ENCODE measurements at regions not wholly inside any gene's neighbourhood (a gene's known extent, or its start where the extent isn't known, plus 50 kb on each side); places are given as distances from the start of the nearest gene placed in this dataset.
A peak's percentile ranks its signal among the peaks of the same experiment; 100 is the strongest.

DNA sequence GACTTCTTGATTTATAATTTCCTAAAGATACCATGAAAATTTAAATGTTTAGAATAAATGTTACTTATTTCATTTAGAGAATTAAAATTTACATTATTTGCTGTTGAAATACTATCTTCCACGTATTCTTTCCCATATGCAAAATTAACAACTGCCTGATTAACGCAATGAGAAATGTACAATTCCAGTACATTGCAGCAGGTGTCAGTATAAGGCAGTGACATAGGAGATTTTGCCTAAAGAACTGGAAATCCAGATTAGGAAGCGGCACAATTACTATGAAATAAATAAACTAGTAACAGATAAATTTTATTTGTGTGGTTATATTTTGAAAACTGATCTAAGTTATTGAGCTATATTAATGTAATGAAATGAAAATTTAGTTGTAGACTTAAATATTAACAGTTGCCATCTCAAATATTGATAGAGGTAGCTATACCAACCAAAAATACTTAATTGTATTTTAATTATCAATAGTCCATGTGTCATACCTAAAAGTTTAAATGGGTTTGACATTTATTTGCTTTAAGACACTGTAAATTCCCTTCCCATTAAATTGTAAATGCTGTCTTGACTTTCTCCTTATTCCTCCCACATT, 300.2 kb downstream of the UTRN start:
- Mint-ChIP-seq H3K4me3 (peak overlapping the region; percentile 46), H3K27ac (0 out of 2 replicates have a peak overlapping the region, but pooled peaks have one; percentile 77), H3K36me3 (peaks cover 14% of the 10 kb centered on the region; the same call in 1 of the 2 replicates), H3K27me3 (ENCODE audit: low read depth) (no peaks in the 10 kb centered on the region), H3K4me1 (peaks cover 58% of the 10 kb centered on the region), H3K9me3 (no peaks in the 10 kb centered on the region)
- TF ChIP-seq, protein P1, sequence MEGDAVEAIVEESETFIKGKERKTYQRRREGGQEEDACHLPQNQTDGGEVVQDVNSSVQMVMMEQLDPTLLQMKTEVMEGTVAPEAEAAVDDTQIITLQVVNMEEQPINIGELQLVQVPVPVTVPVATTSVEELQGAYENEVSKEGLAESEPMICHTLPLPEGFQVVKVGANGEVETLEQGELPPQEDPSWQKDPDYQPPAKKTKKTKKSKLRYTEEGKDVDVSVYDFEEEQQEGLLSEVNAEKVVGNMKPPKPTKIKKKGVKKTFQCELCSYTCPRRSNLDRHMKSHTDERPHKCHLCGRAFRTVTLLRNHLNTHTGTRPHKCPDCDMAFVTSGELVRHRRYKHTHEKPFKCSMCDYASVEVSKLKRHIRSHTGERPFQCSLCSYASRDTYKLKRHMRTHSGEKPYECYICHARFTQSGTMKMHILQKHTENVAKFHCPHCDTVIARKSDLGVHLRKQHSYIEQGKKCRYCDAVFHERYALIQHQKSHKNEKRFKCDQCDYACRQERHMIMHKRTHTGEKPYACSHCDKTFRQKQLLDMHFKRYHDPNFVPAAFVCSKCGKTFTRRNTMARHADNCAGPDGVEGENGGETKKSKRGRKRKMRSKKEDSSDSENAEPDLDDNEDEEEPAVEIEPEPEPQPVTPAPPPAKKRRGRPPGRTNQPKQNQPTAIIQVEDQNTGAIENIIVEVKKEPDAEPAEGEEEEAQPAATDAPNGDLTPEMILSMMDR (IDR thresholded peaks at IDR 0.05), result peak; percentile 64
- no peak for TF ChIP-seq SP1 (CRISPR knock-in tag; conservative IDR thresholded peaks at IDR 0.05)
- ChIA-PET POLR2A (no interaction called here), CTCF (interaction anchor here (0.6 to 1.9 kb wide), 6 partner anchors 11 to 300 kb away, joined by 3 to 12 read pairs (median 4); no protein-coding TSS in a partner anchor)
- DNase-seq (ENCODE audit: low spot score) (no peak), ATAC-seq (no peak)

DNA sequence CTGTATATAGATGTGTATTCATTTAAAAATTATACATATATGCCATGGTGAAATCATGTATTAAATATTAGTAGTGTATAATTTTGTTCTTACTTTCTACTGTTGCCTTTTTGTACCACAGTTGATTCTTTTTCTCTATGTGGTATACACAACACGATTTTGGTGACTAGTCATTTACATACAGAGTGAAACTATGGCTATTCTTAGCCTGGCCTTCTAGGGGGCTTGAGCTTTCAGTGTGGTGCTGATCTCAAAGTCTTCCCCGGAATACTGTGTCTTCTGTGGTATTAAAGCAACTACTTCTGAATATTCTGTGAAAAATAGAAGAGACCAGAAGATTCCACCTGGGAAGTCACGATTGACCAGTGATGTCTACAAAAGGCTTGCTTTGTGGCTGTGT, 301.9 kb downstream of the UTRN start:
- DNase-seq (ENCODE audit: low spot score), result no peak
- Mint-ChIP-seq H3K27ac (peak overlapping the region; percentile 79), H3K4me1 (peaks cover 61% of the 10 kb centered on the region)

DNA sequence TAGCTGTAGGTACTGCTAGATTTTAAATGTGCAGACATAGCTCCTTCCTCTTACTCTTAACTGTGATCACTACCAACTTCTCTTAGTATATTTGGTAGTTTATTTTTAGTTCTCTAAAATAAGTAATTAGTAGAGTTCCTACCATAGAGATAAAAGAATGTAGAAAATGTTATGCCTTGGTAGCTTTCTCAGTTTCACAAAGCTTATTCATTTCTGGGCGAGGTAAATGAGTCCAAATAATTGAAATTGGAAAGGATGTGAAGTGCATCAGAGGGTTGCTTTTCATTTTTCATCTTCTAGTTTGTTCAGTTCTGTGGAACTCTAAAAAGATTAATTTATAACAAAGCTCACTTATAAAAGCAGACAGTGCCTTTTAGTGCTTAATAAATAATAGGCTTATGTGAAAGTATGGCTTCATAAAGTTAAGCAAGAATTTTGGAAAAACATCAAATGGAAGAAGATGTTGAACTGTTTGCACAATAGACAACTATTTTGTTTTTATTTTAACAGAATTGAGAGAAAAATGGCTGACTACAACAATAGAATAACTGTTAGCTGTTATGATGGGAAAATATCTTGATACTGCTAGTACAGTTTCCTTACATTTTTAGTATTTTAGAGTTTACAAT, 303.7 kb downstream of the UTRN start:
- ATAC-seq (no peak), DNase-seq (ENCODE audit: low spot score) (no peak)
- CTCF ChIA-PET, result interaction anchor here (0.6 to 1.6 kb wide), 3 partner anchors 177 to 487 kb away, joined by 3 to 6 read pairs (median 3); no protein-coding TSS in a partner anchor
- POLR2A ChIA-PET, result no interaction called here
- Mint-ChIP-seq H3K27me3 (ENCODE audit: low read depth) (no peaks in the 10 kb centered on the region), H3K9me3 (peaks cover 7% of the 10 kb centered on the region), H3K27ac (no peak overlapping the region), H3K36me3 (peaks cover 27% of the 10 kb centered on the region), H3K4me1 (peaks cover 46% of the 10 kb centered on the region), H3K4me3 (no peak overlapping the region)
- TF ChIP-seq, protein P2, sequence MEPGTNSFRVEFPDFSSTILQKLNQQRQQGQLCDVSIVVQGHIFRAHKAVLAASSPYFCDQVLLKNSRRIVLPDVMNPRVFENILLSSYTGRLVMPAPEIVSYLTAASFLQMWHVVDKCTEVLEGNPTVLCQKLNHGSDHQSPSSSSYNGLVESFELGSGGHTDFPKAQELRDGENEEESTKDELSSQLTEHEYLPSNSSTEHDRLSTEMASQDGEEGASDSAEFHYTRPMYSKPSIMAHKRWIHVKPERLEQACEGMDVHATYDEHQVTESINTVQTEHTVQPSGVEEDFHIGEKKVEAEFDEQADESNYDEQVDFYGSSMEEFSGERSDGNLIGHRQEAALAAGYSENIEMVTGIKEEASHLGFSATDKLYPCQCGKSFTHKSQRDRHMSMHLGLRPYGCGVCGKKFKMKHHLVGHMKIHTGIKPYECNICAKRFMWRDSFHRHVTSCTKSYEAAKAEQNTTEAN (CRISPR knock-in tag; IDR thresholded peaks at IDR 0.05), result no peak
- TF ChIP-seq TCF7 (CRISPR knock-in tag; IDR thresholded peaks at IDR 0.05; ENCODE audit: low read depth) (no peak), SP1 (CRISPR knock-in tag; conservative IDR thresholded peaks at IDR 0.05) (no peak), ZNF396 (CRISPR knock-in tag; IDR thresholded peaks at IDR 0.05; ENCODE audit: borderline replicate concordance) (no peak), SMAD4 (CRISPR knock-in tag; IDR thresholded peaks at IDR 0.05) (no peak), ZNF138 (CRISPR knock-in tag; conservative IDR thresholded peaks at IDR 0.05) (no peak), ZNF121 (CRISPR knock-in tag; IDR thresholded peaks at IDR 0.05) (no peak), ZNF263 (CRISPR knock-in tag; IDR thresholded peaks at IDR 0.05; ENCODE audit: low read depth) (no peak), MXD4 (CRISPR knock-in tag; IDR thresholded peaks at IDR 0.05; ENCODE audit: borderline replicate concordance) (no peak)
- TF ChIP-seq, protein P3, sequence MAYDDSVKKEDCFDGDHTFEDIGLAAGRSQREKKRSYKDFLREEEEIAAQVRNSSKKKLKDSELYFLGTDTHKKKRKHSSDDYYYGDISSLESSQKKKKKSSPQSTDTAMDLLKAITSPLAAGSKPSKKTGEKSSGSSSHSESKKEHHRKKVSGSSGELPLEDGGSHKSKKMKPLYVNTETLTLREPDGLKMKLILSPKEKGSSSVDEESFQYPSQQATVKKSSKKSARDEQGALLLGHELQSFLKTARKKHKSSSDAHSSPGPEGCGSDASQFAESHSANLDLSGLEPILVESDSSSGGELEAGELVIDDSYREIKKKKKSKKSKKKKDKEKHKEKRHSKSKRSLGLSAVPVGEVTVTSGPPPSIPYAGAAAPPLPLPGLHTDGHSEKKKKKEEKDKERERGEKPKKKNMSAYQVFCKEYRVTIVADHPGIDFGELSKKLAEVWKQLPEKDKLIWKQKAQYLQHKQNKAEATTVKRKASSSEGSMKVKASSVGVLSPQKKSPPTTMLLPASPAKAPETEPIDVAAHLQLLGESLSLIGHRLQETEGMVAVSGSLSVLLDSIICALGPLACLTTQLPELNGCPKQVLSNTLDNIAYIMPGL (CRISPR knock-in tag; IDR thresholded peaks at IDR 0.05), result no peak

More for the DNA sequence above, 301.9 kb downstream of the UTRN start:
- CTCF ChIA-PET, result interaction anchor here (1.1 kb wide), 1 partner anchor 441 kb away, joined by 3 read pairs; no protein-coding TSS in a partner anchor
- peak; percentile 51; the same call in 1 of the 2 replicates for ATAC-seq
- Mint-ChIP-seq H3K4me3 (no peak overlapping the region), H3K27me3 (ENCODE audit: low read depth) (no peaks in the 10 kb centered on the region), H3K9me3 (no peaks in the 10 kb centered on the region), H3K36me3 (peaks cover 16% of the 10 kb centered on the region)
- POLR2A ChIA-PET, result no interaction called here
- TF ChIP-seq, protein P4, sequence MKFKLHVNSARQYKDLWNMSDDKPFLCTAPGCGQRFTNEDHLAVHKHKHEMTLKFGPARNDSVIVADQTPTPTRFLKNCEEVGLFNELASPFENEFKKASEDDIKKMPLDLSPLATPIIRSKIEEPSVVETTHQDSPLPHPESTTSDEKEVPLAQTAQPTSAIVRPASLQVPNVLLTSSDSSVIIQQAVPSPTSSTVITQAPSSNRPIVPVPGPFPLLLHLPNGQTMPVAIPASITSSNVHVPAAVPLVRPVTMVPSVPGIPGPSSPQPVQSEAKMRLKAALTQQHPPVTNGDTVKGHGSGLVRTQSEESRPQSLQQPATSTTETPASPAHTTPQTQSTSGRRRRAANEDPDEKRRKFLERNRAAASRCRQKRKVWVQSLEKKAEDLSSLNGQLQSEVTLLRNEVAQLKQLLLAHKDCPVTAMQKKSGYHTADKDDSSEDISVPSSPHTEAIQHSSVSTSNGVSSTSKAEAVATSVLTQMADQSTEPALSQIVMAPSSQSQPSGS (CRISPR knock-in tag; IDR thresholded peaks at IDR 0.05; ENCODE audit: borderline replicate concordance, low read depth), result no peak
- TF ChIP-seq, protein P5, sequence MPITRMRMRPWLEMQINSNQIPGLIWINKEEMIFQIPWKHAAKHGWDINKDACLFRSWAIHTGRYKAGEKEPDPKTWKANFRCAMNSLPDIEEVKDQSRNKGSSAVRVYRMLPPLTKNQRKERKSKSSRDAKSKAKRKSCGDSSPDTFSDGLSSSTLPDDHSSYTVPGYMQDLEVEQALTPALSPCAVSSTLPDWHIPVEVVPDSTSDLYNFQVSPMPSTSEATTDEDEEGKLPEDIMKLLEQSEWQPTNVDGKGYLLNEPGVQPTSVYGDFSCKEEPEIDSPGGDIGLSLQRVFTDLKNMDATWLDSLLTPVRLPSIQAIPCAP (CRISPR knock-in tag; IDR thresholded peaks at IDR 0.05), result no peak
- TF ChIP-seq FOXK1 (CRISPR knock-in tag; IDR thresholded peaks at IDR 0.05) (no peak), ZNF232 (CRISPR knock-in tag; IDR thresholded peaks at IDR 0.05) (no peak)
- TF ChIP-seq, protein P6, sequence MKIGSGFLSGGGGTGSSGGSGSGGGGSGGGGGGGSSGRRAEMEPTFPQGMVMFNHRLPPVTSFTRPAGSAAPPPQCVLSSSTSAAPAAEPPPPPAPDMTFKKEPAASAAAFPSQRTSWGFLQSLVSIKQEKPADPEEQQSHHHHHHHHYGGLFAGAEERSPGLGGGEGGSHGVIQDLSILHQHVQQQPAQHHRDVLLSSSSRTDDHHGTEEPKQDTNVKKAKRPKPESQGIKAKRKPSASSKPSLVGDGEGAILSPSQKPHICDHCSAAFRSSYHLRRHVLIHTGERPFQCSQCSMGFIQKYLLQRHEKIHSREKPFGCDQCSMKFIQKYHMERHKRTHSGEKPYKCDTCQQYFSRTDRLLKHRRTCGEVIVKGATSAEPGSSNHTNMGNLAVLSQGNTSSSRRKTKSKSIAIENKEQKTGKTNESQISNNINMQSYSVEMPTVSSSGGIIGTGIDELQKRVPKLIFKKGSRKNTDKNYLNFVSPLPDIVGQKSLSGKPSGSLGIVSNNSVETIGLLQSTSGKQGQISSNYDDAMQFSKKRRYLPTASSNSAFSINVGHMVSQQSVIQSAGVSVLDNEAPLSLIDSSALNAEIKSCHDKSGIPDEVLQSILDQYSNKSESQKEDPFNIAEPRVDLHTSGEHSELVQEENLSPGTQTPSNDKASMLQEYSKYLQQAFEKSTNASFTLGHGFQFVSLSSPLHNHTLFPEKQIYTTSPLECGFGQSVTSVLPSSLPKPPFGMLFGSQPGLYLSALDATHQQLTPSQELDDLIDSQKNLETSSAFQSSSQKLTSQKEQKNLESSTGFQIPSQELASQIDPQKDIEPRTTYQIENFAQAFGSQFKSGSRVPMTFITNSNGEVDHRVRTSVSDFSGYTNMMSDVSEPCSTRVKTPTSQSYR (CRISPR knock-in tag; IDR thresholded peaks at IDR 0.05), result no peak
- TF ChIP-seq, protein P7, sequence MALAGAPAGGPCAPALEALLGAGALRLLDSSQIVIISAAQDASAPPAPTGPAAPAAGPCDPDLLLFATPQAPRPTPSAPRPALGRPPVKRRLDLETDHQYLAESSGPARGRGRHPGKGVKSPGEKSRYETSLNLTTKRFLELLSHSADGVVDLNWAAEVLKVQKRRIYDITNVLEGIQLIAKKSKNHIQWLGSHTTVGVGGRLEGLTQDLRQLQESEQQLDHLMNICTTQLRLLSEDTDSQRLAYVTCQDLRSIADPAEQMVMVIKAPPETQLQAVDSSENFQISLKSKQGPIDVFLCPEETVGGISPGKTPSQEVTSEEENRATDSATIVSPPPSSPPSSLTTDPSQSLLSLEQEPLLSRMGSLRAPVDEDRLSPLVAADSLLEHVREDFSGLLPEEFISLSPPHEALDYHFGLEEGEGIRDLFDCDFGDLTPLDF (CRISPR knock-in tag; IDR thresholded peaks at IDR 0.05), result no peak

Measured in WTC11 (cell line).